ENCODE measurements at regions not wholly inside any gene's neighbourhood (a gene's known extent, or its start where the extent isn't known, plus 50 kb on each side); places are given as distances from the start of the nearest gene placed in this dataset.

- Histone ChIP-seq H3K27me3 (no peaks in the 10 kb centered on the region), H3K36me3 (no peaks in the 10 kb centered on the region), H3K4me3 (ENCODE audit: low read depth, low read length) (no peak overlapping the region), H3K9me3 (no peaks in the 10 kb centered on the region), H3K4me1 (no peaks in the 10 kb centered on the region)
- DNase-seq = no peak
- TF ChIP-seq, protein P1, sequence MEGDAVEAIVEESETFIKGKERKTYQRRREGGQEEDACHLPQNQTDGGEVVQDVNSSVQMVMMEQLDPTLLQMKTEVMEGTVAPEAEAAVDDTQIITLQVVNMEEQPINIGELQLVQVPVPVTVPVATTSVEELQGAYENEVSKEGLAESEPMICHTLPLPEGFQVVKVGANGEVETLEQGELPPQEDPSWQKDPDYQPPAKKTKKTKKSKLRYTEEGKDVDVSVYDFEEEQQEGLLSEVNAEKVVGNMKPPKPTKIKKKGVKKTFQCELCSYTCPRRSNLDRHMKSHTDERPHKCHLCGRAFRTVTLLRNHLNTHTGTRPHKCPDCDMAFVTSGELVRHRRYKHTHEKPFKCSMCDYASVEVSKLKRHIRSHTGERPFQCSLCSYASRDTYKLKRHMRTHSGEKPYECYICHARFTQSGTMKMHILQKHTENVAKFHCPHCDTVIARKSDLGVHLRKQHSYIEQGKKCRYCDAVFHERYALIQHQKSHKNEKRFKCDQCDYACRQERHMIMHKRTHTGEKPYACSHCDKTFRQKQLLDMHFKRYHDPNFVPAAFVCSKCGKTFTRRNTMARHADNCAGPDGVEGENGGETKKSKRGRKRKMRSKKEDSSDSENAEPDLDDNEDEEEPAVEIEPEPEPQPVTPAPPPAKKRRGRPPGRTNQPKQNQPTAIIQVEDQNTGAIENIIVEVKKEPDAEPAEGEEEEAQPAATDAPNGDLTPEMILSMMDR (IDR thresholded peaks at IDR 0.05; ENCODE audit: low read depth, low read length) = no peak
Measured at GRCh38 chr1:17950728-17951127, 156.9 kb upstream of the IGSF21 start.

DNA sequence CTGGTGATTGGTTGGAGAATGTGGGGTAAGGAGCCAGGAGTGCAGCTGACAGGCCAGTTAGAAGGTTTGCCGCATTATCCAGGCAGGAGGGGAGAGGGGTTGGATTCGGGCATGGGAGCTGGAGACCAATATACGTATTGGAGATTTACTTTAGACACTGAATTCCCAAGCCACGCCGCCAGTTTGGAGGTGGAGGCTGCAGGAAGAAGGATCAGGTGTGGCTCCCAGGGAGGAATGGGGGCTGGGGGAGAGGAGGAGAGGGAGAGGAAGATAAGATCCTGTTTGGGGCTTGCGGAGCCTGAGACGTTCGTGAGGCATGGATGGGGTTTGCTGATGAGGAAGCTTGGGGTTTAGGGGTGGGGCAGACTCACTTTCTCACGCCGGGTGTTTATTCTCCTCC is 155.1 kb upstream of the IGSF21 start:
- Histone ChIP-seq H3K27me3 (no peaks in the 10 kb centered on the region), H3K4me3 (ENCODE audit: low read depth, low read length) (no peak overlapping the region), H3K9me3 (no peaks in the 10 kb centered on the region), H3K4me1 (no peaks in the 10 kb centered on the region), H3K36me3 (no peaks in the 10 kb centered on the region)
- no peak for DNase-seq
- TF ChIP-seq, protein P1 (IDR thresholded peaks at IDR 0.05; ENCODE audit: low read depth, low read length) = no peak

DNA sequence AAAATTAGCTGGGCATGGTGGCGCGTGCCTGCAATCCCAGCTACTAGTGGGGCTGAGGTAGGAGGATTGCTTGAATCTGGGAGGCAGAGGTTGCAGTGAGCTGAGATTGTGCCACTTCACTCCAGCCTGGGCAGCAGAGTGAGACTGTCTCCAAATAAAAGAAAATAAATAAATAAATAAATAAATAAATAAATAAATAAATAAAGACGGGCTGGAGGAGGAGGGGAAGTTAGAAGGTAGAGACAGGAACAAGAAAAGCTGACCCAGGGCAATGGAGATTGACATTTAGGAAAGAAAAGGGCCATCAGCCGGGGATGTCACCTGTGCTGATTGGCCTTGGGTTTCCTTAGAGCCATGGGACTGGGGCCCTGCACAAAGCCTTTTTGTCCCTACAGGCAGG is 153.7 kb upstream of the IGSF21 start:
- no peaks in the 10 kb centered on the region for H3K9me3 ChIP-seq
- TF ChIP-seq, protein P1 (IDR thresholded peaks at IDR 0.05; ENCODE audit: low read depth, low read length) = no peak
- no peak overlapping the region for H3K4me3 ChIP-seq (ENCODE audit: low read depth, low read length)
- H3K36me3 ChIP-seq = no peaks in the 10 kb centered on the region
- no peaks in the 10 kb centered on the region for H3K4me1 ChIP-seq
- no peak for DNase-seq
- H3K27me3 ChIP-seq = no peaks in the 10 kb centered on the region

DNA sequence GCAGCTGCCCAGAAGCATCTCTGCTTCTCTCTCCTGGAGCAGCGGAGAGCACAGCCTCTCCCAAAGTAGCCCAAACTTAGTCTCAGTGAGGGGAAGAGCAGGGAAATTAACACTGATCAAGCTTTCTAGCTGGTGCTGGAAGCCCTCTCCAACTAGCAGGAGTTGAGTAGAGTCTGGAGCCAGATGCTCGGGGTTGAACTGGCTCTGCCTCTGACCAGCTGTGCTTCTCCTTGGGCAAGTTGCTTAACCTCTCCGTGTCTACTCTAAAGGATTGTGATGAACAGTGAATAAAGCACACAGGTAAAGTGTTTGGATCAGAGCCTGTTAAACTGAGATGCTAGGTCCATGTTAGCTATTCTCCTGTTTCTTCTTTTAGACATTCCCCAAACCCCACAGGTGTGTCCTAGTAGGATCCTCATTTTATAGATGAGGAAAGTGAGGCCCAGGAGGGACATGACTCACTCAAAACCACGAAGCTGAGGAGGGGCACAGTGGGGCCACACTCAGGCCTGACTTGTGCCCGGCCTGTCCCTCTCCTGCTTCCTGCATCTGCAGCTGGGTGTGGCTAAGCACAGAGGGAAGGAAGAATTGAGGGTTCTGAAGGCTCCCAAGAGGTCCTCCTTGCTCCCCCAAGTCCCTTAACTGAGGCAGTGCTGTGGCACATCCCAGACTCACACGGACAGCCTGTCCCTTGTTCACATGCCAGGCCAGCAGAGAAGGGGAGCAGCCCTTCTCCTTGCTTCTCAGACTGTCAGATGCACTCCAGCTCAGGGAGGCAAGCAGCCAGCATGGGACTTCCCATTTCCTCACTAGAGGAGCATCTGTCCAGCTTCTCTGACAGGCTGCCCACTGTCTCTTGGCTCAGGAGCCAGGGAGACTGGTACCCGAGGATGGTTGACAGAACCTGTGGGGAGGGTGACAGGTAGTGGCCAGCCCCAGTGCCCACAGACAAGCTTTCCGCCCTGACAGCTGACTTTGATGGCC is 152.0 kb upstream of the IGSF21 start:
- Histone ChIP-seq H3K4me3 (ENCODE audit: low read depth, low read length) (no peak overlapping the region), H3K4me1 (no peaks in the 10 kb centered on the region), H3K27me3 (no peaks in the 10 kb centered on the region), H3K9me3 (no peaks in the 10 kb centered on the region), H3K36me3 (no peaks in the 10 kb centered on the region)
- DNase-seq = no peak
- TF ChIP-seq, protein P1 (IDR thresholded peaks at IDR 0.05; ENCODE audit: low read depth, low read length) = no peak

- Histone ChIP-seq H3K9me3 (no peaks in the 10 kb centered on the region), H3K4me1 (no peaks in the 10 kb centered on the region), H3K4me3 (ENCODE audit: low read depth, low read length) (no peak overlapping the region), H3K36me3 (no peaks in the 10 kb centered on the region), H3K27me3 (no peaks in the 10 kb centered on the region)
- no peak for DNase-seq
- TF ChIP-seq, protein P1 (IDR thresholded peaks at IDR 0.05; ENCODE audit: low read depth, low read length) = no peak
Measured at GRCh38 chr1:17957588-17958267, 149.9 kb upstream of the IGSF21 start.

DNA sequence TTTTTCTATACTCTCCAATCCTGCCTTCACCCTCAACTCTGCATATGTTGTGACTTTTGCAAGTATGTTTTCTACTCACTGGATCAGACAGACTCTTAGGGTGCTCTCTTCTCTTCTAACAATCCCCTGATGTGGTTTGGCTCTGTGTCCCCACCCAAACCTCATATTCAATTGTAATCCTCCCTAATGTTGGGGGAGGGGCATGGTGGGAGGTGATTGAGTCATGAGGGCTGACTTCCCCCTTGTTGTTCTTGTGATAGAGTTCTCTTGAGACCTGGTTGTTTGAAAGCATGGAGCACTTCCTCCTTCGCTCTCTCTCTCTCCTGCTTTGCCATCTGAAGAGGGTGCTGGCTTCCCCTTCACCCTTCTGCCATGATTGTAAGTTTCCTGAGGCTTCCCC is 148.9 kb upstream of the IGSF21 start:
- H3K4me3 ChIP-seq (ENCODE audit: low read depth, low read length) = no peak overlapping the region
- DNase-seq = no peak
- H3K36me3 ChIP-seq = no peaks in the 10 kb centered on the region
- H3K9me3 ChIP-seq = no peaks in the 10 kb centered on the region
- TF ChIP-seq, protein P1 (IDR thresholded peaks at IDR 0.05; ENCODE audit: low read depth, low read length) = no peak
- H3K27me3 ChIP-seq = no peaks in the 10 kb centered on the region
- H3K4me1 ChIP-seq = no peaks in the 10 kb centered on the region
